Suprapubic skin (tissue), 4 donors: ENCODE measurements at regions not wholly inside any gene's neighbourhood (a gene's known extent, or its start where the extent isn't known, plus 50 kb on each side); places are given as distances from the start of the nearest gene placed in this dataset.

Source experiments
- EP300 ChIP-seq: sonication (generic); formaldehyde crosslinking; IDR thresholded peaks from one replicate; pipeline ENCODE4 v1.6.1; 2017; ENCODE audit warnings: antibody characterized with exemption
- POLR2A ChIP-seq, 2 donors: fragments of 450-650 bp; IDR thresholded peaks; one replicate each; pipeline ENCODE4 v1.6.1; 2017; ENCODE audit warnings: antibody characterized with exemption in 2 of 2, mild to moderate bottlenecking in 2 of 2, moderate library complexity in 2 of 2
- POLR2AphosphoS5 ChIP-seq, 3 donors: sonication (generic); formaldehyde crosslinking; IDR thresholded peaks; one replicate each; pipeline ENCODE4 v1.6.1; 2017; ENCODE audit warnings: antibody characterized with exemption in 3 of 3
- TF ChIP-seq, protein P1 (sequence below), 2 donors: fragments of 200-600 bp in 1 of 2; fragments of 450-650 bp in 1 of 2; sonication (generic) in 1 of 2; IDR thresholded peaks; one replicate each; pipeline ENCODE4 v1.5.1; 2016 to 2019; ENCODE audit warnings: antibody characterized with exemption in 2 of 2, mild to moderate bottlenecking in 1 of 2, moderate library complexity in 1 of 2

DNA sequence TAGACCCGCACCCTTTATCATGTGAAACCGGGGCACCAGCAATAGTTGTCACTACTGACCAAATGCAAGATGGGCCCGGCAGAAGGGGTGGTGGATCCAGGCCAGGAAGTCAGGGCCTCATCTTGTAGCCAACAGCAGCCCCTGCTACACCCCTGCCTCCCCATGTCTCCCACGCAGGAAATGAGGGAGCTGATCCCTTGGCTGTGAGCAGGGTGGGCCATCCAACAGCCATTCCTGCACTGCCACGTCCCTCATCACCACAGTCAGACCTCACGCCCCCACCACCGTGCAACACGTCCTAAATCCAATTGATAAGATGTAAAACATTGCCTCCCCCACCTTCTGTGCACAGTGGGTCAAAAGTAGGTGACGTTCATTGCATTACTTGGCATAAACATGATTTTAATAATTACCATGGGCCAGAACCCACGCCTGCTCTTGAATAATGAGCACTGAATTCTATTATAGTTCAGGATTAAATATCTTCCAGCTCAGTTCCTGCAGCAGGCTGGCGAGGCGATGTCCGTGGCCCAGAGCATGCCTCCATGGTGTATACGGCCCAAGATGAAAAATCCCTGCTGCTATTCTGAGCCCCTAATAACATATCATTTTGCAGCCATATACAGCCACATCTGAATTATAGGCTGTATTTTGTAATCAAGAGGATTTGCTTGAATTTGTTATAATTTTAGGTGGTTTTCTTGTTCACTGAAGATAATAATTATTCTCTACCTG, 1373.8 kb downstream of the BRD1 start:
- TF ChIP-seq, protein P1, sequence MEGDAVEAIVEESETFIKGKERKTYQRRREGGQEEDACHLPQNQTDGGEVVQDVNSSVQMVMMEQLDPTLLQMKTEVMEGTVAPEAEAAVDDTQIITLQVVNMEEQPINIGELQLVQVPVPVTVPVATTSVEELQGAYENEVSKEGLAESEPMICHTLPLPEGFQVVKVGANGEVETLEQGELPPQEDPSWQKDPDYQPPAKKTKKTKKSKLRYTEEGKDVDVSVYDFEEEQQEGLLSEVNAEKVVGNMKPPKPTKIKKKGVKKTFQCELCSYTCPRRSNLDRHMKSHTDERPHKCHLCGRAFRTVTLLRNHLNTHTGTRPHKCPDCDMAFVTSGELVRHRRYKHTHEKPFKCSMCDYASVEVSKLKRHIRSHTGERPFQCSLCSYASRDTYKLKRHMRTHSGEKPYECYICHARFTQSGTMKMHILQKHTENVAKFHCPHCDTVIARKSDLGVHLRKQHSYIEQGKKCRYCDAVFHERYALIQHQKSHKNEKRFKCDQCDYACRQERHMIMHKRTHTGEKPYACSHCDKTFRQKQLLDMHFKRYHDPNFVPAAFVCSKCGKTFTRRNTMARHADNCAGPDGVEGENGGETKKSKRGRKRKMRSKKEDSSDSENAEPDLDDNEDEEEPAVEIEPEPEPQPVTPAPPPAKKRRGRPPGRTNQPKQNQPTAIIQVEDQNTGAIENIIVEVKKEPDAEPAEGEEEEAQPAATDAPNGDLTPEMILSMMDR (IDR thresholded peaks at IDR 0.05): no peak
- TF ChIP-seq POLR2A (IDR thresholded peaks at IDR 0.05) (no peak), EP300 (no peak), POLR2AphosphoS5 (IDR thresholded peaks at IDR 0.05) (no peak)
